ENCODE measurements at regions not wholly inside any gene's neighbourhood (a gene's known extent, or its start where the extent isn't known, plus 50 kb on each side); places are given as distances from the start of the nearest gene placed in this dataset.

DNA sequence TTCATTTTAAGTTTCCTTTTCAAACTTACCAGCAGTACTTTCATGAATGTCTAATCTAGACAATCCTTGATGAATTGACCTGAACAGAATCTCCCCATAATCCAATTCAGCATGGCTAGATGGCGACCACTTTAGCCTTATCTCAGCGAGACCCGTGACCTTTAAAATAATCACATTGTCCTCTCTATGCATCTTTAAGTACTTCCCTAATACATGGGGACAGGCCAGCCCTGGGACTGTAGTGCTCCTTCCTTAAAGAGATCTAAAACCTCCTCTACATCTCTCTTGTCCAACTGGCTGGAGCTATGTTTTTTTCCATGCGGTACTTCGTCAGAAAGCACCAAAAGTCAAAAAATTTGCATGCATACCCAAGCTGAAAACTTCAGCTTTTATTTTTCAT is 746.0 kb downstream of the VRK1 start:
- TF ChIP-seq, protein P1, sequence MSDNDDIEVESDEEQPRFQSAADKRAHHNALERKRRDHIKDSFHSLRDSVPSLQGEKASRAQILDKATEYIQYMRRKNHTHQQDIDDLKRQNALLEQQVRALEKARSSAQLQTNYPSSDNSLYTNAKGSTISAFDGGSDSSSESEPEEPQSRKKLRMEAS (IDR thresholded peaks at IDR 0.05), result no peak
- TF ChIP-seq YY1 (IDR thresholded peaks at IDR 0.05; ENCODE audit: low read depth), result no peak
